Activated CD4-positive, alpha-beta memory T cell treated with anti-CD3 and anti-CD28 coated beads, Interleukin-2, amount 10 ng/mL, durations not matched to agents 7 days and 5 days (primary cell): ENCODE measurements at regions not wholly inside any gene's neighbourhood (a gene's known extent, or its start where the extent isn't known, plus 50 kb on each side); places are given as distances from the start of the nearest gene placed in this dataset.

Experiments
- CTCF ChIA-PET: fragments of 350-600 bp; sonication (Branson Sonifier 250); formaldehyde crosslinking; loops from one replicate; lab custom pipeline; 2021; ENCODE audit warnings: antibody characterized with exemption, inconsistent platforms; lab: Charles Lee
- POLR2A ChIA-PET: fragments of 350-600 bp; sonication (Branson Sonifier 250); formaldehyde crosslinking; loops from one replicate; lab custom pipeline; 2021; ENCODE audit warnings: antibody characterized with exemption; lab: Charles Lee
- DNase-seq: peaks from one replicate; pipeline ENCODE4 v3.0.0-alpha.2; 2020
- H3K27ac Mint-ChIP-seq: one replicate; pipeline ENCODE4 v1.8.0; 2021; ENCODE audit warnings: mild to moderate bottlenecking, mixed read lengths
- H3K27me3 Mint-ChIP-seq: one replicate; pipeline ENCODE4 v1.8.0; 2021; ENCODE audit warnings: mixed read lengths
- H3K36me3 Mint-ChIP-seq: one replicate; pipeline ENCODE4 v1.8.0; 2021; ENCODE audit warnings: low read depth, mixed read lengths
- H3K4me1 Mint-ChIP-seq: one replicate; pipeline ENCODE4 v1.8.0; 2021; ENCODE audit warnings: mixed read lengths
- H3K4me3 Mint-ChIP-seq: one replicate; pipeline ENCODE4 v1.8.0; 2021; ENCODE audit warnings: mild to moderate bottlenecking, mixed read lengths
- H3K9me3 Mint-ChIP-seq: one replicate; pipeline ENCODE4 v1.8.0; 2021; ENCODE audit warnings: mixed read lengths

DNA sequence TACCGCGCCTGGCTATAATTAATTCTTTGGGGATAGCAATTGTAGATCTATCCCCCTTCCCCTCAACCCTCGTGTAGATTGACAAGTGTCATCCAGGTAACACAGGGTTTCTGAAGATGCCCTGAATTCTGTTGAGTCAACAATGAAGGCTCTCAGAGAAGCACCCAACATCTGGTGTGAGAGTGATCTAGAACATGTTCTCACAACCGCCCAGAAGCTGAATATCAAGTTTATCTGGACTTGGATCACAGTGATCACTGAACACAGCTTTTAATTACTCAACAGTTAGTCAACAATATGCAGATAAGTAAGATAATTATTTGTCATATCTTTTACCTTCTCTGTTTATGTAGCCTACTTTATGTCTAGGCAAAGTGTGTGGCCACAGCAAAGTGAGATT, 204.2 kb upstream of the RGMB start:
- ChIA-PET CTCF (no interaction called here), POLR2A (no interaction called here)
- H3K27me3 Mint-ChIP-seq, result no peaks in the 10 kb centered on the region

GRCh38 chr5:98570010-98570409, 203.5 kb upstream of the RGMB start:
- Mint-ChIP-seq H3K36me3 (no peaks in the 10 kb centered on the region), H3K4me3 (no peak overlapping the region), H3K27ac (no peak overlapping the region), H3K9me3 (no peaks in the 10 kb centered on the region), H3K4me1 (no peaks in the 10 kb centered on the region), H3K27me3 (no peaks in the 10 kb centered on the region)
- no peak for DNase-seq
- POLR2A ChIA-PET, result no interaction called here
- CTCF ChIA-PET, result no interaction called here

More for the DNA sequence above, 204.2 kb upstream of the RGMB start:
- no peak overlapping the region for H3K27ac Mint-ChIP-seq
- H3K36me3 Mint-ChIP-seq, result no peaks in the 10 kb centered on the region
- no peak for DNase-seq
- no peak overlapping the region for H3K4me3 Mint-ChIP-seq
- H3K4me1 Mint-ChIP-seq, result no peaks in the 10 kb centered on the region
- H3K9me3 Mint-ChIP-seq, result no peaks in the 10 kb centered on the region

DNA sequence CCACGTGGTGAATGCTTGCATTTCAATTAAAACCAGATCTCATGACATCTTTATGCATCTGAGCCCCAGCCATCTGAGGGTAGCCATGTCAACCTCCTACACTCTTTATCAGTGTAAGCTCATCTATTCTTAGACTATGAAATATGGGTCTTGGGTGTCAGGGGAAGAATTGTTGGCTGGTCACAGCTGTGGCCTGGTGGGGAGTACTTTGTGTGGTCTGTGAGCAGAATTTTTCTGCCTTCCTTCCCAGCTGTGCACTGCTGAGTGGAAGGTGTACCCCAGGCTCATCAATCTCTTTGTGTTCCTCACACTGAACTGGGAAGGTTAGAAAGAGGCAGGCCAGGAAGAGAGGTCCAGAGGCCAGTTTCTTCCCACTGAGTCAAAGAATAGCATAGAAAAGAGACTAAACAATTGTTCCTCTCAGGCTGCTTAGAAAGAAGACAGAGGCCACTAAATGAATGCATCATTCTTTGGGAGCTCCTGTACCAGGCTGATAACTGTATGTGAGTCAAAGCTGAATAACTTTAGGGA, 202.7 kb upstream of the RGMB start:
- CTCF ChIA-PET, result no interaction called here
- H3K4me3 Mint-ChIP-seq, result no peak overlapping the region
- DNase-seq, result no peak
- no peaks in the 10 kb centered on the region for H3K9me3 Mint-ChIP-seq
- H3K36me3 Mint-ChIP-seq, result no peaks in the 10 kb centered on the region
- no peak overlapping the region for H3K27ac Mint-ChIP-seq
- H3K27me3 Mint-ChIP-seq, result no peaks in the 10 kb centered on the region
- POLR2A ChIA-PET, result no interaction called here
- no peaks in the 10 kb centered on the region for H3K4me1 Mint-ChIP-seq

- Mint-ChIP-seq H3K27ac (no peak overlapping the region), H3K27me3 (no peaks in the 10 kb centered on the region), H3K4me3 (no peak overlapping the region), H3K9me3 (no peaks in the 10 kb centered on the region), H3K4me1 (no peaks in the 10 kb centered on the region), H3K36me3 (no peaks in the 10 kb centered on the region)
- CTCF ChIA-PET, result no interaction called here
- DNase-seq, result no peak
- POLR2A ChIA-PET, result no interaction called here
Measured at GRCh38 chr5:98573834-98574320, 199.6 kb upstream of the RGMB start.

- H3K27ac Mint-ChIP-seq, result no peak overlapping the region
- POLR2A ChIA-PET, result no interaction called here
- H3K27me3 Mint-ChIP-seq, result no peaks in the 10 kb centered on the region
- H3K4me3 Mint-ChIP-seq, result no peak overlapping the region
- CTCF ChIA-PET, result no interaction called here
- H3K9me3 Mint-ChIP-seq, result no peaks in the 10 kb centered on the region
- no peaks in the 10 kb centered on the region for H3K4me1 Mint-ChIP-seq
- H3K36me3 Mint-ChIP-seq, result no peaks in the 10 kb centered on the region
- no peak for DNase-seq
Measured at GRCh38 chr5:98576275-98576674, 197.2 kb upstream of the RGMB start.

DNA sequence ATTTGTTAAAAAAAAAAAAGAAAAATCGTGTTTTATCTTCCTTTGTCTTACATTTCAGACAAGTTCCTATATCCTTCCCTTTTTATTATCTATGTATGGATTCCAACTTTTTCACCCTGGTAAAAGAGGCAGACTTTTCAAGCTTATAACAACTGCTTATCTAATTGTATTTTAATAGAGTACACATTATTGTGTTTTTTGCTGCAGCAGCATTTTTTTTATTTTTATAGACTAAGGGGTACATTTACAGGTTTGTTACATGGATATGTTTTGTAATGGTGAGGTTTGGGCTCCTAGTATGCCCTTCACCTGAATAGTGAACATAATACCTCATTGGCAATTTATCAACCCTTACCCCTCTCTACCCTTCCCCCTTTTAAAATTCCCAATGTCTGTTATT, 195.0 kb upstream of the RGMB start:
- no peaks in the 10 kb centered on the region for H3K27me3 Mint-ChIP-seq
- H3K4me1 Mint-ChIP-seq, result no peaks in the 10 kb centered on the region
- no peaks in the 10 kb centered on the region for H3K36me3 Mint-ChIP-seq
- H3K9me3 Mint-ChIP-seq, result no peaks in the 10 kb centered on the region
- H3K4me3 Mint-ChIP-seq, result no peak overlapping the region
- no peak overlapping the region for H3K27ac Mint-ChIP-seq
- no peak for DNase-seq
- ChIA-PET POLR2A (no interaction called here), CTCF (interaction anchor here (0.6 to 0.7 kb wide), 3 partner anchors 15 to 623 kb away, joined by 3 read pairs; no protein-coding TSS in a partner anchor)

DNA sequence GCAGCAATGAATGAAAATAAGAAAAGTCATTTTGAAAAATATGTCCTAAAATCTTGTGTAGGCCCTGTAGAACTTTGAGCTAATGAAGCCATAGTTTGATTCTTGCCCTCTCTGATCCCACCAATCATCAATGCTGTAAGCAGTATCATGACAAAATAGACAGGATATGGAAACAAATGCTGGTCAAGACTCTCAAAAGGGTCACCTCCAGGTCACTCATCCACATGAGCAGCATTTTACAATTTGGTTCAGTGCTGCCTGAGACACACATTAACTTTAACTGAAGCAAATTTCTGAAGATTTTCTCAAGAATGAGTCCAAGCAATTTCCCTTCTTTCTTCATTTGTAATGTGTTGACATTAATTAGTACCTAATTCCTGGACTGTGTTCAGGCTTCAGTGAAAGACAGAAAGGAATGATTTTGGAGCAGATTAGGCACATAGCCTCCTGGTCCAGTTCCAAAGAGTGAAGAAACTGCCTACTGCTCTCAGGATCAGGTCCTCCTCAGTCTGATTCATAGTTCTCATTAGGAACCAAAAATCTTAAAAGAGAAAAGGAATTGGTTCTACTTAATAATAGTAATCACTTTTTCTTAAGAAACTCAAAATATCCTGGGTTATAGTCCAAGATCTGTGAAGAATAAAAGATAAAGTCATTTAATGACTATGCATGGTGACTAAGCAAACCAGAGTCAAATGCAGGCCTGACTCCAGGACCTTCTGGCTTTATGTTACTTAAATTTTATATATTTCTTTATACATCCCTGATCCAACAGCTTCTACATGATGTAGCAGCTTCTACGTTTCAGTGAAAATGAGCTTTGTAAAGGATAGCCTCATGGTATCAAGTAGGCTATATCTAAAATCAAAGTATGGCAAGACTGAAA, 192.1 kb upstream of the RGMB start:
- Mint-ChIP-seq H3K4me3 (no peak overlapping the region), H3K27ac (no peak overlapping the region), H3K27me3 (no peaks in the 10 kb centered on the region), H3K9me3 (no peaks in the 10 kb centered on the region), H3K4me1 (no peaks in the 10 kb centered on the region), H3K36me3 (no peaks in the 10 kb centered on the region)
- no peak for DNase-seq
- ChIA-PET CTCF (no interaction called here), POLR2A (no interaction called here)

- Mint-ChIP-seq H3K36me3 (no peaks in the 10 kb centered on the region), H3K4me3 (no peak overlapping the region), H3K4me1 (no peaks in the 10 kb centered on the region), H3K27me3 (no peaks in the 10 kb centered on the region), H3K9me3 (no peaks in the 10 kb centered on the region), H3K27ac (no peak overlapping the region)
- POLR2A ChIA-PET, result no interaction called here
- CTCF ChIA-PET, result no interaction called here
- no peak for DNase-seq
Measured at GRCh38 chr5:98583586-98583985, 189.9 kb upstream of the RGMB start.

DNA sequence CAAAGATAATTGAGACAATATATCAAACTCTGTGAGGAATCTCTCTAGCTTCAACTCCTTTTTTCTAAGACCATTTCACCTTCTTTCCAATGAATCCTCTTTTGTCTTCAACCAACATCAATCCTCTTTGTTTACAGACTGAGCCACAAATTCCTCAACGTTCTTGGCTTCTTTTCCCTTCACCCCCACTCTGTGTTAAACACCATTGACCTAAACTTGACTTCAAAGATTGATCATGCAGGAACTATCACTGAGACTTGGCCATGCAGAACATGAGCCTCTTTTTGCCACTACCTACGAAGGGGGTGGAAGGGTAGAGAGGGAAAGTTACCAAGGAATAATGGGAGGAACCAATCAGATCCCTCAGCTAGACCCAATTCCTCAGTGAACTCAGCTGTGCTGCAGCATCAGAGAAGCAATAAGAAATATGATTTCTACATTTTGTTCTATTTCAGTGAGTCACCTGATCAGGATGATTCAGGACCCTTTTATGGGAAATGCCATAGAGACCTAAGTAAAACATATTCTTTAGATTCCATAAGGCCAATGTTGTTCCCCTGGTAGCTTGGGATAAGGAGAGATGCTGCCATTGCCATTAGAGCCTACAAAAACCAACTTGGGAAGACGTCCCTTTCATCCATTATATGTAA, 187.7 kb upstream of the RGMB start:
- H3K36me3 Mint-ChIP-seq, result no peaks in the 10 kb centered on the region
- no peak for DNase-seq
- no peaks in the 10 kb centered on the region for H3K4me1 Mint-ChIP-seq
- no peak overlapping the region for H3K27ac Mint-ChIP-seq
- H3K27me3 Mint-ChIP-seq, result no peaks in the 10 kb centered on the region
- H3K9me3 Mint-ChIP-seq, result no peaks in the 10 kb centered on the region
- ChIA-PET CTCF (no interaction called here), POLR2A (no interaction called here)
- no peak overlapping the region for H3K4me3 Mint-ChIP-seq

DNA sequence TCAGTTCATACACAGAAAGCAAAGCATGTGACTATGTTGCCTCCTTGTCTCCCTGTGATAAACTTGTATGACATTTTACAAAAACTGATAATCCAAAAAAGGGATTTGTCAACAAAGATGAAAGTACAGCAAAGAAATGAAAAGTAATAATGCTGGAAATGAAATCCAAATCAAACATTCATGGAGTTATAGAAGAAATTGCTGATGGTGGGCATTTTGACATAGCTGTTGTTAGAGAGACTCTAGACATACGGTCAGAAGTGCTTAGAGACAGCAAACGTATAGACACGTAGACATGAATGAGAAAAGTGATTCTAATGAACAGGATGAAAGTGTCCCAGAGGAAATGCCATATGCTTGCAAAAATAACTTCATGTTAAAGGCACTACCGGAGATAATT, 186.9 kb upstream of the RGMB start:
- Mint-ChIP-seq H3K27me3 (no peaks in the 10 kb centered on the region), H3K36me3 (no peaks in the 10 kb centered on the region), H3K9me3 (no peaks in the 10 kb centered on the region), H3K4me3 (no peak overlapping the region), H3K4me1 (no peaks in the 10 kb centered on the region), H3K27ac (no peak overlapping the region)
- POLR2A ChIA-PET, result no interaction called here
- no peak for DNase-seq
- CTCF ChIA-PET, result no interaction called here

- Mint-ChIP-seq H3K9me3 (no peaks in the 10 kb centered on the region), H3K27me3 (no peaks in the 10 kb centered on the region), H3K4me1 (no peaks in the 10 kb centered on the region), H3K27ac (no peak overlapping the region), H3K36me3 (no peaks in the 10 kb centered on the region), H3K4me3 (no peak overlapping the region)
- ChIA-PET CTCF (no interaction called here), POLR2A (no interaction called here)
- no peak for DNase-seq
Measured at GRCh38 chr5:98587166-98587565, 186.3 kb upstream of the RGMB start.

GRCh38 chr5:98588215-98588614, 185.2 kb upstream of the RGMB start:
- ChIA-PET POLR2A (no interaction called here), CTCF (no interaction called here)
- H3K27ac Mint-ChIP-seq, result no peak overlapping the region
- H3K9me3 Mint-ChIP-seq, result no peaks in the 10 kb centered on the region
- no peak overlapping the region for H3K4me3 Mint-ChIP-seq
- no peak for DNase-seq
- no peaks in the 10 kb centered on the region for H3K36me3 Mint-ChIP-seq
- no peaks in the 10 kb centered on the region for H3K27me3 Mint-ChIP-seq
- H3K4me1 Mint-ChIP-seq, result no peaks in the 10 kb centered on the region

DNA sequence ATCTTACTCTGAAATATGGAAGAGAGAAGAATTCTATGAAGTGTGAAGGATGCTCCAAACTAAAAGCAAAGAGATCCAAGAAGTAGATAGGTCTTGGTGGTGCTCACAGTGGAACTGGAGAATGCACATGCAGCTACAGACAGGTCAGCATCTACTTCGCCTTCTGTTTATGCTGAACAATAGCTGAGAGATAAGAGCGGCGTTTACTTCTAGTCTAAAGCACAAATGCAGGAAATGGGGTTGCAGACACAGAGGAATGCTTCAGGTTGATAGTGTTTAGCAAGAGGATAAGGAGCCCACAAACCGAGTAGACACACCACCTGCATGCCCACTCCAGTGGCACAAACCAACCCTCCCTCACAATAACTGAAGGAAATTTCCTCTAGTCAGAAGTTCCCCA, 180.0 kb upstream of the RGMB start:
- H3K27ac Mint-ChIP-seq, result no peak overlapping the region
- DNase-seq, result no peak
- no peaks in the 10 kb centered on the region for H3K36me3 Mint-ChIP-seq
- H3K4me3 Mint-ChIP-seq, result no peak overlapping the region
- POLR2A ChIA-PET, result no interaction called here
- H3K9me3 Mint-ChIP-seq, result peaks cover under 1% of the 10 kb centered on the region
- CTCF ChIA-PET, result interaction anchor here (0.6 kb wide), 1 partner anchor 16 kb away, joined by 3 read pairs; no protein-coding TSS in a partner anchor
- no peaks in the 10 kb centered on the region for H3K27me3 Mint-ChIP-seq
- no peaks in the 10 kb centered on the region for H3K4me1 Mint-ChIP-seq
